HG02798 (cell line): ENCODE measurements at regions not wholly inside any gene's neighbourhood (a gene's known extent, or its start where the extent isn't known, plus 50 kb on each side); places are given as distances from the start of the nearest gene placed in this dataset.

Source experiments
- ATAC-seq: cut with Tn5 transposase; IDR thresholded peaks from one replicate; pipeline ENCODE4 v1.9.1; 2021; ENCODE audit warnings: mild to moderate bottlenecking; ENCODE audit not compliant: unreplicated experiment, poor library complexity

DNA sequence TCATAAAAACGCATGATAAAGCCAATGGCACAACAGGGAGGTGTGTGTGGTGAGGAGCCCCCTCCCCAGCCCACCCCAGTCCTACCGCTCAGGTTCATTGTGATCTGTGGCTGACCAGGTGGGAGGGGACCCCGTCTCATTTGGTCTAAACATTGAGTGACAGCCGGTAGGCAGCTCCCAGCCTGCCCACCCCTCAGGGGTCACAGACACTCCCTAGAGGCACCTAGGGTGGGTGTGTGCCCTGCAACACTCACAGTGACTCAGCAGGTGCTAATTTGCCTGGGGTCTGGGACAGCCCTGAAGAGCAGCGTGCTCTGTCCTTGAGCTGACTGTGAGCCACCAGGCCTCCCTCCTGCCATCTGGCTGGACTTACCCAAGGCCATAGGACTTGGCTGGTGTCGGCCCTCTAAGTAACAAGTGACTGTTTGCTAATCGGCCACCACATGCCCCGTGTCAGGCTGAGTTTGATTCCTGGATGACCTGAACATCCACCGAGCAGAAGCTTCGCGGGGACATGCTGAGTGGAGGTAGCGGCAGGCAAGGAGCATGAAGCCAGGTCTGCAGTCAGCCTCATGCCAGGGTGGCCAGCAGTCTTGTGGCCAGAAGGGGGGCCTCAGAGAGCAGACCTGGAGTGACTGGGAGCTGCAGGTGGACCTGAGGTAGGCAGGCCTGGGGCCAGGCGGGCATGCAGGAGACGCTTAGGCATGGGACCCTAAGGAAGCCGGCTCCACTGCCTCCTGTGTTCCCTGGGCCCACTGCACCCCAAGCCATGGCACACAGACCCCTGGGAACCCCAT is 282.3 kb upstream of the SHH start:
- ATAC-seq = no peak

DNA sequence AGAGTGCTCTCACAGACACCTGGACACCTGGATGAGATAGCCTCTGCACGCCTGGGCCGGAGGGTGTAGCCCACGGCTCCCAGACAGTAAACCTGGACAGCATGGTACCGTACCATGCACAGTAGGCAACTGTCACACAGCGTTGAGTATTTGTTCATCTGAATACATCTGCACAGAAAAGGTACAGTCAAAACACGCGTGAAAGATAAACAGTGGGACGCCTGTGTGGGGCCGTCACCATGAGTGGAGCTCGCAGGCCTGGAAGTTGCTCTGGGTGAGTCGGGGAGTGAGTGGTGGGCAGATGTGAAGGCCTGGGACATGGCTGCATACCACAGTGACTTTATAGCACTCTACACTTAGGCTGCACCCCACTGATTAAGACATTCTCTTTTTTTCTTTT is 280.0 kb upstream of the SHH start:
- ATAC-seq = no peak

DNA sequence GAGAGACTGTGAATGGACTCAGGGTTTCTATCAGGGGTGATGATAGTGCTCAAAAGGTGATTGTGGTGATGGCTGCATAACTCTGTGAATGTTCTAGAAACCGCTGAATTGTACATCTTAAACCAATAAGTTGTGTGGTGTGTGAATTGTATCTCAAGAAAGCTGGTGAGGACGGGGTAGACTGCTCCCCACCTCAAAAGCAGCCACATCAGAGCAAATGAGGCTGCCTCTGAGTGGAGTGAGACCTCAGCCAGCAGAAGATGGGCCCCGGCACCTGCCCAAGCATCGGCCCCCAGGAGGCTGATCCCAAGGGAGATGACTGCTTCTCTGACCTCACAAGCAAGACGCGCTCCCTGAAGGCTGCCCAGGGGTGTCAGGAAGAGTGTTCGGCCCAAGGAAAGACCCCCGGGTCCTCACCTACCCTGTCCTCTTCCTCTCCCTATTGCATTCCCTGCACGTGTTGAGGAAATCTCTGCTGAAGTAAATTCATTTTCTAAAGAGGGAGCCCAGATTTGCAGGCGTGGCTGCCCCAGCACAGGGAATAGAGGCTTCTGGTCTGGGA is 279.3 kb upstream of the SHH start:
- no peak for ATAC-seq

DNA sequence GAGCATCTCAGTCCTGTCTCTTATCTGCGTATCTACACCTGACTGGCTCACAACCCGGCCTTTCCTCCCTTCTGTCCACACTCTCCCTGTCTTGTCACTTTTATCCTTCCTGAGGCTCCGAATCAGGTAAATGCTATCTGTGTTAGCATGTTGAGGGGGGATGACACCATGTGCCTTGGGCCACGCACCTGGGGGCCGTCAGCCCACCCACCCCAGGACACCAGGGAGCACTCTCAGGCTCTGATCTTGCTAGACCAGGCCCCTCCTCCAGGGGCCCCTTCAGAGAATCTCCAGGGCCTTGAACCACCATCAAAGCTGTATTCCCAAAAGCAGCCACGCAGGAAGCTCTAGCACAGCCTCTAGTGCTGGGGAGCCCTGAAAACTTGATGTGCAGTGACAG is 278.7 kb upstream of the SHH start:
- no peak for ATAC-seq

DNA sequence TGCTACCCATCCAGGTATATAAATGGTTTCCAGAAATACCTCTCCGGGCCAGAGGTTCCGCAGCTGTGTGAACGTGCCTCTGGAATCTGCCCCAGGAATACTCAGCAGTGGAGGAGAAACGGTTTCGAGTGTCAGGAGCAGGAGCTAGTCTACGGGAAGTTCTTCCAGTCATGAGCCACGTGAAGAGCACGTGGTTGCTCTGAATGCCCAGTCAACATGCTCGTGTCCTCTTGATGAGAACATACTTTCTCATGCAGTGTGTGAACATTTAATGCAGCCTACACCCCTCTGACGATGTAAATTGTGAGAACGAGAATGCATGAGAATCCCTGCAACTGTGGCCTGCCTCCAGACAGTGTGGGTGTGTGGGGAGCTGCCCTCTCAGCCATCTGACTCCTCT is 277.0 kb upstream of the SHH start:
- ATAC-seq = no peak

DNA sequence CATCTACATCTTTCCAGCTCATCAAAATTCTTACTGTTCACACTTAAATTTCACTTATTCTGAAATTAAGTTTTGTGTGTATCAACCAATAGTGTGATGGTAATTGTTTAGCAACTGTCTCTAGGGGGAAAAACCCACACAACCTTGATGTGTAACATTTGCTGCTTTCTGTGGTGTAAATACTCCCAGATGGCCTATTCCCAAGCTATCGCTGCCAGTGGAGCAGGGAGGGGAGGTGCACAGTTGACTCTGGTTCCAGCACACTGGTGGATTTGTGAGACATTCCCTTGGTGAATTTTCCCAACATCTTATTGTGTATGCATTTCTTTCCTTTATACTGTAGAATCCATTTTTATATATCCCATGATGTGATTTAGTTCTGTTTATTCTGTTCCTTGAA is 275.9 kb upstream of the SHH start:
- ATAC-seq = no peak

DNA sequence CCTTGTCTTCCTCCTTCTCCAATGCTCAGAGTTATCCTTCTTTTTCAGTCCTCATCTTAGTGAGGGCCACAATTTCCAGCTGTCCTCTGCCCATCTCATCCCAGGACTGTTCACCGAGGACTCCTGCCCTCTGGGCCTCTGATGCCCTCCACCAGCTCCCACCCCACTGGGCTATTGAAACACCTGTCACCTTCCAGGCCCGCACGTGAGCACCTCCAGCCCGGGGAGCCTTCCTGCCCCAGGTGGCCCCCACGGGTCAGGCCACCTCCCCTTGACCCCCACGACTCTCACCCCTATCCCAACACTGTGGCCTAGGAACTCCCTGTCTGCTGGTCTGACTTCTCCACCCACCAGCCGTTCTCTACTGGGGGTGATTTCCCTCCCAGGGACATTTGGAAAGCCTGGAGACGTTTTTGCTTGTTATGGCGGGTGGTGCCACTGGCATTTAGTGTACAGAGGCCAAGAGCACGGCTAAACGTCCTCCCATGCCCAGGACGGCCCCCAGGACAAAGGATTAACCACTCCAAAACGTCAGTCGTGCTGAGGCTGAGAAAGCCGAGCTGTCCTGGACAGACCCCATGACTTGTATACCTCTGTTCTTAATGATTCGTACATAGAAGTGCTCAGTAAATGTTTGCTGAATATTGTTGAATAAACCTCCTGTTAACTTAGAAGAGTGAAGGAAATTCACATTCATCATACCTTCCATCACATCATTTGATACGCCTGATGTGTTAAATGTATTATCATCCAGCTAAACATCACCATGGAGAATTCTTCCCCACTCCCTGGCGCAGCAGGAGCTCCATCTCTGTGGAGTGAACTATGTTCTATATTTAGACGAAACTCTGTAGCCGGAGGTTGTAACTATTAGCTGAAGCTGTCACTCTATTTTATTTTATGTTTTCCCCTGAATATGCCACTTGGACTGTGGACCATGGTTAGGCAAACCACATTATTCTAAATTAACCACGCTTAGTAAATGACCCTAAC is 270.1 kb upstream of the SHH start:
- no peak for ATAC-seq

DNA sequence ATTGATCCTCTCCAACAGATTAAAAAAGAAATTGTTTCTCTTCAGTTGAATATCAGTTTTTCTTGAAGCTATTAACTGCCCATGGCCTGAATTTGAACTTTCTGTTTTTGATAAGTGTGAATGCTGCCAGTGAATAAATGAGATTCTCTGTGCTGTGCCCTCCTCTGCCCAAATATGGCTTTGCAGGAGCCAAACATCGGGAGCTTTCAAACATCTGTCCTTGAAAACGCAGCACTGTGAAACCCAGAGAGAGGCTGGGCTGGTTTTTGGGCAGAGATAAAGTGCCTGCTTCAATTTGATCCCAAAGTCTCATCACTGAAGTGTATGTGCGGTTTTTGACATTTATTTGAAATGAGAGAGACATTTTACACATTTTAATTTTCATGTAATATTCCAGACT is 268.3 kb upstream of the SHH start:
- no peak for ATAC-seq

DNA sequence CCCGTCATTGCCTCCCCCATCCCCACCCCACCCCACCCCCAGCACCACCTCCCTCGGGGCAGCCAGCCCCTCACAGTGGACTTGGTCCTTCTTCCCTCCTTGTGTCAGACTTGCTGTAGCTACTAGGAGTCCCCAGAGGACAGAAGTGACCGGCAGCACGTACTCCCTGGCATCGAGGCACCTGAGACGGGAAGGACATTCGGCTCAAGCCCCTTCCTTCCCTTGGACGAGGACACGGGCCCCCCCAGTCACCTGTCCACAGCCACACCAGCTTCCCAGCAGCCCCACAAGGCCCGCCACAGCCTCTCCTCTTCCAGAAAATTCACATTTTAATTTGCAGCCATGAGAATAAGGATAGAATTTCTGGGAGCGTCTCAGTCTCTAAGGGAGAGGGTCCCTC is 267.8 kb upstream of the SHH start:
- ATAC-seq = no peak

DNA sequence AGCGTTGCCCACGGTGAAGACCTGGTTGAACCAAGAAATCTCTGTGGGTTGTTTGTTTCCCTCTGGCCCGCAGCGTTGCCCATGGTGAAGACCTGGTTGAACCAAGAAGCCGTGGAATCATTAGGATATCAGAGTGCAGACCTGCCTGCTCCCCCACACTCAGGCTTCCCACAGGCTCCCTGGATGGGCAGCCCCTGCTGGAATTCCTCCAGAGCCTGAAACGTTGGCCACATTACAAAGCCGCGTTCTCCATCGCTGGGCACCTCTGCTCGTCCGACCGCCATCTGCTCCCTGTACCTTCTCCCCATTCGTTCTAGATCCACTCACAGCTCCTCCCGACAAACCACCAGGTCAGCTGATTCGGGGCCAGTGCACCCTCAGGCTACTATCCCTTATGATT is 266.9 kb upstream of the SHH start:
- ATAC-seq = no peak

DNA sequence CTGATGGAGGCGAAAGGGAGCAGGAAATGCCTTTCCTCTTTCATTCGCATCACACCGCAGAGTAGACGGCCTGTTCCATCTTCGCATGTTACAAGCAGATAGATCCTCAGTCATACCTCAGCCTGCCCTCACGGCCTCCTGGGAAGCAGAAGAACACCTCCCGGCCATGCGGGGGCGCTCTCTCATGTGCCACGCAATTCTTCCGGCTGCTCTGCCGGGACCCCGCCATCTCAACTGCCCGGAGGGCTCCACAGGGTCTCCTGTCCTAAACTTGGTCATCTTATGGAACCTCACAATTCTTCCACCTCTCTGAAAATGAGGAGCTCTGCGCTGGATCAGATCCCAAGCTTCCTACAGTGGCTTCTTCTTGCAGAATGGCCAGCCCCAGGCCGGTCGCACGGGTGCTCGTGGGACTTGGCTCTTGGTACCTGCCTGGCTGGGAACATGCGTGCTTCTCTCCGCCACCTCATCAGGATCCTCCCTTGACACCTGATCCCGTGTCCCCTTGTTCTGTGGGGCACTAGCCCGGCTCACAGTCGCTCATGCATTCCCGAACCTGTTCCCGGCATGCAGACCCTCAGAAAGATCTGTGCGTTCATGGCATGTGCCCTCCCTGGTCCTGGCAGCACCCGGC is 262.8 kb upstream of the SHH start:
- no peak for ATAC-seq

DNA sequence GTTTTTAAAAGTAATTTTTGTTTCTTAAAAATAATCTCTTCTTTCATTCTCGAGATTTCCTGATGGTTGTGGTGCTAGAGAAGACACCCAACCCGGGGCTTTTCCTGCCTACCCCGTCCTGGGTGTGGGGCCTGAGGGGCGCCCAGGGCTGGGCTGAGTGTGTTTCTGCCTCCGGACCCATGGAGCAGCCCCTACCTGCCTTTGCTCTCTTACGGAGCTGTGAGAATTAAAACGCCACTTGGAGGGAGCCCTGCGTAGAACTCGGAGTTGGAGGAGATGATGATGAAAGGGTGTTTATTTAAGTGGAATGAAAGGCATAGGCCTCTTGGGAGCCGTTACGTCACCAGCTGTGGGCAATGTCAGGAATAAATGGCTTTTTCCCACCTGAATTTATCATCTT is 261.8 kb upstream of the SHH start:
- no peak for ATAC-seq

DNA sequence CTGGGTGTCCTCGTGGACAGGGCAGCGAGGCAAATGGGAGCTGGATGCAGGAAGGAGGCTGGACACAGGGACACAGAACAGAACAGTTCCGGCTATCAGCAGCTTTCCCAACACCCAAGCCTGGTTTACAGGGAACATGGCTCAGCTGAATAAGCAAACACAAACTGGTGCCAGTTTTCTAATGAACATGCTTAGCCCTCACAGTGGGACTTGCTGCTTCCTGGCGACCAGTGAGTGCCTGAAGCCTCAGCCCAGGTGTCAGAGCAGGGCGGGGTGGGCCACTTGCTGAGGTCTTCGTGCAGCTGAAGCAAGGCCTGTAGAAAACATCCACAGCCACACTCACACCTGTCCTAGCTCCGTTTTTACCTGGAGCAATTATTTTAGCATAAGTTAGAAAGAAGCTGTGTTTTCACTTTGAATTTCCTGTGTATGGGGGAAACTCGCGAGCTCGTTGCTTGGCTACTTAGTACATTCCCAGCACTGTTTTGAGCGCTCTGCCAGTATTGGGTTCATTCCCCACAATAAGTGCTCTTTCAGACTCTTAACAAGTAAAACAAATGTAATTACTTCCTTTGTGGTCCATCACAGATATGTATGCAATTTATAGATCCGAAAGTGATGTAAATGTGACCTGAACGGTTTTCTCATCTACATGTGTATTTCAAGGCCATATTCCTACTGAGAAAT is 261.2 kb upstream of the SHH start:
- ATAC-seq = no peak

DNA sequence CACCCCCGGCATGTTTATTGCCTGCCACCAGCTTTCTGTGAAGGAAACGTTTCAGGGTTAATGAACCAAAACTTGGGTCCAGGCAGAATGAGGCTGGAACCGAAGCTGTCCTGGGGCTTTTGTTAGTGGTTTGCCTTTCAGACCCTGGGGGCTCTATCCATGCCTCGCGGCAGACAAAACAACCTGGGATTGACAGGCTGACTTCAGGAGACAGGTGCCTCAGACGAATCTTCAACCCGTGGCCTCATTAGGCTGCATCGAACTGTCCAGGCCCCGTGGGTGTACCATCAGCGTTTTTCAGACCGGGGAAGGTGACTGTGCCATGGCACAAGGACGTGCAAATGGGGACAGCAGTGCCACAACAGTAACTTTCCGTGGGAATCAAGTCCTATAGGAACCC is 259.3 kb upstream of the SHH start:
- no peak for ATAC-seq

DNA sequence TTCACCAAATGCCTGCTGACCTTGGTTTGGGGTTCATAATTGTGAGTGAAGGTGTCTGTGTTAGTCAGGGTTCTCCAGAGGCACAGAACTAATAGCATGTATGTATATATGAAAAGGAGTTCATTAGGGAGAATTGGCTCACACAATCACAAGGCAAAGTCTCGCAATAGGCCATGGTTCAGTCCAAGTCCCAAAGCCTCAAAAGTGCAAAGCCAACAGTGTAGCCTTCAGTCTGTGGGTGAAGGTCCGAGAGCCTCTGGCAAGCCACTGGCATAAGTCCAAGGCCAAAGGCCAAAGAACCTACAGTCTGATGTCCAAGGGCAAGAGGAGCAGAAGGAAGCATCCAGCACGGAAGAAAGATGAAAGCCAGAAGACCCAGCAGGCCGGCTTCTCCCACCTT is 257.6 kb upstream of the SHH start:
- ATAC-seq = no peak

DNA sequence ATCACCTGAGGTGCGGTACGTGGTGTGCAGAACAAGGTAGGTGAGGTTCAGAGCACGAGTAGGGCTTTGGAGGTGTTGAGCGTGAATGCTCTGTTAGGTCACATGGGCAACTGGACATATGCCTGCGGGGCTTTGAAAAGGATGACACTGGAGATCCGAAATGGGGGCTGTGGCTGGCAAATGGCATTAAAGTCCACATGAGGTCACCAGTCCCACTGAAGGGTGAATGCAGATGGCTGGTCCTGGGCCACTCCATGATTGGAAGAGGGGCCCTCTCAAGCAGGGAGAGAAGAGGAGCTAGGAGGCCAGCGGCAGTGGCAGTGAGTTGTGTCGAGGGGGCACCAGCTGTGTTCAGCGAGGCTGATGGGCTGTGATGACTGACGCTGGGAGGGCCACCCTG is 254.9 kb upstream of the SHH start:
- no peak for ATAC-seq

DNA sequence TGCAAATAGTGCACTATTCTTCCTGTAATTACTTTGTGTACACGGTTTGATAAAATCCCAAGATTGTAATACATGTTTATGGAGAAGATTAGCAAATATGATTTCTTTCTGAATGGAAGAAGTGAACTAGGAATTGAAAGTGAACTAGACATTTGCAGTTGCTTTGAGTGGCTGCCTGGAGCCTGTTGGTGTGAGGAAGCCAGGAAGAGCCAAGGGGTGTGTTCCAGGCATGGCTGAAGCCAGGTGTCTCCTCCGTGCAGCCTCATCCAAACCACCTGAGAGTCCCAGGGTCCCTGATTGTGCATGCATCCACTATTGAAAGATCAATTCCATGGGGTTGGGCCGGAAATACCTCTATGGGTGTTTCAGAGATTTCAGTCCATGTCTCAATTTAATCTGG is 253.1 kb upstream of the SHH start:
- ATAC-seq = no peak

DNA sequence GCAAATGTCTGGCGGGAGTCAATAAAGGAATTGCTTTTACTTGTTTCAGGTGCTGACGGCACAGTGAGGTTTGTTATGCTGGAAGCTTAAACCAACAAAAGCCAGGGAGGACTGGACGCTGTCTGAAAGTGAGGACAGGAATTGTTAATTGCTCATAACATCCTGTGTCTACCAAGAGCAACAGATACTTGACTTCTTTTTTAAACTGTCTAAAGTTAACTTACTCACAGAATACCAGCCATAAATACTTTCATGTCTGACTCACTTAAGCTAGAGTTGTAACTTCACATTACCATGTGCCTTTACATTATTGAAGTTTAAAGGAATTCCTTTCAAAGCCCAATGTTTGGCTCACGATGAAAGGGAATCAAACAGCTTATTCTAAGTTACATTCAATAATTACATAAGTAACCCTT is 252.7 kb upstream of the SHH start:
- no peak for ATAC-seq

DNA sequence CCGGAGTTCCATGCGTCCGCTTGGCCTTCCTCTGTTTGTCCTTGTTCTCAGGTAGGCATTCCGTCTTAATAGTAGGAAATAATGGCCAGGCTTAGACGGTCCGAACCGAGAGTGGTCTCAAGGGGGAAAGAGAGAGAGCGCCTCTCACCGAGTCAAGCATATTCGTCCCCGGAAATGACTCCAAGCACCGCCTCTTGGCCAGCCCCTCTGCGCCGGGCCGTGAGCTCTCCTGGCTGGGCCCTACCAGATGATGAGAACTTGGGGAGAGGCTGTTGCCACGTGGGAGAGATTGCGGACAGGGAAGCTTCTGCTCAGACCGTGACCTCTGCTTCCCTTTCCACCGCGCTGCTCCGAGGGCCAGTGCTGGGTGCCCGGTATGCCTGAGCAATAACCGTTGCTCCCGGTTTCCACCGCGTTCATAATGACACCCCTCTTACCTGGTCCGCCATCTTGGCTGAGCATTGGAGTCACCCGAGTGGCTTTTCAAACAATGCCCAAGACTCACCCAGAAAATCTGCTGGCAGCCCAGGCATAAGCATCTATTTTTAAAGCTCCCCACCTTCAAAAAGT is 251.1 kb upstream of the SHH start:
- ATAC-seq = no peak

DNA sequence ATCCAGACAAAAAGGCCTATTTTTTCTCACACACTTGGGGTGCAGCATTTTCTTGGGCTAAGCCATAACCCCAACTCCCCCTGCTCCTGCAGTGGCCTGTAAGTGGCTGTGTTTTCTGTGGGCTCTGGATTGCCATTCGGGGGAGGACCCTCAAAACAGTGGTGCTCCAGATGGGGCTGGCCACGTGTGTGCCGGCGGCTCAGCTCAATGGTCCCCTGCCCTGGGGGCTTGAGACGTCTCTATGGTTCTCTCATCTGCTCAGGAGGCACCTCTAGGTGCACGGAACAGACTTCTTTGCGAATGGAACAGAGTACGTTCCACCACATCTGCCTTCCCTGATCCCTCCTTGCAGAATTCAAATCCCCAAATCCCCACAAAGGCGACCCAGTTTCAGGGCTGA is 250.0 kb upstream of the SHH start:
- ATAC-seq = no peak
